Mononuclear cell (primary cell): ENCODE measurements at regions not wholly inside any gene's neighbourhood (a gene's known extent, or its start where the extent isn't known, plus 50 kb on each side); places are given as distances from the start of the nearest gene placed in this dataset.
"Not testable (repeated sequence)": the region's sequence is repeated elsewhere in the genome, so short reads cannot be mapped to it uniquely, and the experiment has no call there.

Experiments used
- H3K27me3 ChIP-seq: 2 replicates; pipeline ENCODE4 v1.6.0; 2011; ENCODE audit warnings: low read length, control low read depth; ENCODE audit not compliant: insufficient read depth
- H3K4me1 ChIP-seq: 2 replicates; pipeline ENCODE4 v1.5.1; 2011; ENCODE audit warnings: mild to moderate bottlenecking, low read length, control low read depth; ENCODE audit not compliant: insufficient read depth
- H3K4me3 ChIP-seq: 2 replicates; pipeline ENCODE4 v1.5.1; 2011; ENCODE audit warnings: mild to moderate bottlenecking, low read length, moderate library complexity
- H3K9me3 ChIP-seq: 2 replicates; pipeline ENCODE4 v1.5.1; 2011; ENCODE audit warnings: low read depth, mild to moderate bottlenecking, control low read depth, low read length

- no peaks in the 10 kb centered on the region for H3K4me1 ChIP-seq
- no peaks in the 10 kb centered on the region for H3K9me3 ChIP-seq
- H3K27me3 ChIP-seq: peaks cover 46% of the 10 kb centered on the region
- H3K4me3 ChIP-seq: no peak overlapping the region
Observed at GRCh38 chr14:103186909-103187586, 63.8 kb downstream of the TNFAIP2 start.

- Histone ChIP-seq H3K27me3 (peaks cover 48% of the 10 kb centered on the region), H3K4me3 (no peak overlapping the region), H3K9me3 (no peaks in the 10 kb centered on the region), H3K4me1 (no peaks in the 10 kb centered on the region)
Observed at GRCh38 chr14:103187911-103188310, 64.7 kb downstream of the TNFAIP2 start.

- Histone ChIP-seq H3K4me3 (no peak overlapping the region), H3K9me3 (no peaks in the 10 kb centered on the region), H3K27me3 (peaks cover 48% of the 10 kb centered on the region), H3K4me1 (no peaks in the 10 kb centered on the region)
Observed at GRCh38 chr14:103188810-103189480, 65.7 kb downstream of the TNFAIP2 start.

GRCh38 chr14:103189481-103190470 is 66.5 kb downstream of the TNFAIP2 start:
- Histone ChIP-seq H3K9me3 (no peaks in the 10 kb centered on the region), H3K27me3 (peaks cover 48% of the 10 kb centered on the region), H3K4me3 (no peak overlapping the region), H3K4me1 (no peaks in the 10 kb centered on the region)

- Histone ChIP-seq H3K4me3 (no peak overlapping the region), H3K4me1 (no peaks in the 10 kb centered on the region), H3K9me3 (no peaks in the 10 kb centered on the region), H3K27me3 (peaks cover 44% of the 10 kb centered on the region)
Observed at GRCh38 chr14:103190741-103191140, 67.5 kb downstream of the TNFAIP2 start.

- H3K4me1 ChIP-seq: no peaks in the 10 kb centered on the region
- no peaks in the 10 kb centered on the region for H3K9me3 ChIP-seq
- H3K27me3 ChIP-seq: peaks cover 33% of the 10 kb centered on the region
- no peak overlapping the region for H3K4me3 ChIP-seq
Observed at GRCh38 chr14:103191844-103192243, 68.6 kb downstream of the TNFAIP2 start.

GRCh38 chr14:103192246-103192840 is 69.1 kb downstream of the TNFAIP2 start:
- no peak overlapping the region for H3K4me3 ChIP-seq
- no peaks in the 10 kb centered on the region for H3K4me1 ChIP-seq
- peaks cover 28% of the 10 kb centered on the region for H3K27me3 ChIP-seq
- H3K9me3 ChIP-seq: no peaks in the 10 kb centered on the region

- not testable (repeated sequence) for H3K4me1 ChIP-seq, H3K9me3 ChIP-seq, H3K4me3 ChIP-seq
- peaks cover 23% of the 10 kb centered on the region for H3K27me3 ChIP-seq
Observed at GRCh38 chr14:103192861-103193260, 69.6 kb downstream of the TNFAIP2 start.

GRCh38 chr14:103193491-103193890 is 70.2 kb downstream of the TNFAIP2 start:
- H3K4me1 ChIP-seq, H3K4me3 ChIP-seq, H3K9me3 ChIP-seq: not testable (repeated sequence)
- peaks cover 17% of the 10 kb centered on the region for H3K27me3 ChIP-seq

GRCh38 chr14:103194256-103195045 is 71.2 kb downstream of the TNFAIP2 start:
- H3K4me1 ChIP-seq: no peaks in the 10 kb centered on the region
- H3K9me3 ChIP-seq: no peaks in the 10 kb centered on the region
- peaks cover 11% of the 10 kb centered on the region for H3K27me3 ChIP-seq
- no peak overlapping the region for H3K4me3 ChIP-seq

GRCh38 chr14:103195828-103196615 is 72.8 kb downstream of the TNFAIP2 start:
- H3K27me3 ChIP-seq: peaks cover 4% of the 10 kb centered on the region

GRCh38 chr14:103196716-103197115 is 73.5 kb downstream of the TNFAIP2 start:
- Histone ChIP-seq H3K4me1 (no peaks in the 10 kb centered on the region), H3K4me3 (no peak overlapping the region), H3K9me3 (no peaks in the 10 kb centered on the region), H3K27me3 (peaks cover 4% of the 10 kb centered on the region)

More at GRCh38 chr14:103195828-103196615, 72.8 kb downstream of the TNFAIP2 start:
- Histone ChIP-seq H3K4me3 (no peak overlapping the region), H3K9me3 (no peaks in the 10 kb centered on the region), H3K4me1 (no peaks in the 10 kb centered on the region)

- no peaks in the 10 kb centered on the region for H3K9me3 ChIP-seq
Observed at GRCh38 chr14:103198131-103199105, 75.2 kb downstream of the TNFAIP2 start.

More at GRCh38 chr14:103198131-103199105, 75.2 kb downstream of the TNFAIP2 start:
- Histone ChIP-seq H3K4me1 (no peaks in the 10 kb centered on the region), H3K4me3 (no peak overlapping the region), H3K27me3 (no peaks in the 10 kb centered on the region)
